ENCODE measurements at regions not wholly inside any gene's neighbourhood (a gene's known extent, or its start where the extent isn't known, plus 50 kb on each side); places are given as distances from the start of the nearest gene placed in this dataset.

- TF ChIP-seq FOXM1 (IDR thresholded peaks at IDR 0.05; ENCODE audit: borderline replicate concordance) (no peak), SUZ12 (IDR thresholded peaks at IDR 0.05) (no peak), ARNT (IDR thresholded peaks at IDR 0.05) (no peak), SP1 (IDR thresholded peaks at IDR 0.05) (no peak), NFRKB (IDR thresholded peaks at IDR 0.05) (no peak), FOXK2 (IDR thresholded peaks at IDR 0.05) (no peak), BHLHE40 (IDR thresholded peaks at IDR 0.05; ENCODE audit: borderline replicate concordance) (no peak), PKNOX1 (IDR thresholded peaks at IDR 0.05) (no peak), L3MBTL2 (conservative IDR thresholded peaks at IDR 0.05) (no peak), CTBP1 (IDR thresholded peaks at IDR 0.05; ENCODE audit: borderline replicate concordance) (no peak)
Measured at GRCh38 chr10:130453036-130453720, 317.0 kb downstream of the GLRX3 start.

Measured in HEK293T (cell line).